C4-2B (cell line): ENCODE measurements at regions not wholly inside any gene's neighbourhood (a gene's known extent, or its start where the extent isn't known, plus 50 kb on each side); places are given as distances from the start of the nearest gene placed in this dataset.

Source experiments
- ZFX ChIP-seq: fragments of 450-650 bp; IDR thresholded peaks from 2 replicates; pipeline ENCODE4 v1.6.1; 2017
- TF ChIP-seq, protein P1 (sequence below): fragments of 450-650 bp; conservative IDR thresholded peaks from 2 replicates; pipeline ENCODE4 v1.5.1; 2017; ENCODE audit warnings: mild to moderate bottlenecking

DNA sequence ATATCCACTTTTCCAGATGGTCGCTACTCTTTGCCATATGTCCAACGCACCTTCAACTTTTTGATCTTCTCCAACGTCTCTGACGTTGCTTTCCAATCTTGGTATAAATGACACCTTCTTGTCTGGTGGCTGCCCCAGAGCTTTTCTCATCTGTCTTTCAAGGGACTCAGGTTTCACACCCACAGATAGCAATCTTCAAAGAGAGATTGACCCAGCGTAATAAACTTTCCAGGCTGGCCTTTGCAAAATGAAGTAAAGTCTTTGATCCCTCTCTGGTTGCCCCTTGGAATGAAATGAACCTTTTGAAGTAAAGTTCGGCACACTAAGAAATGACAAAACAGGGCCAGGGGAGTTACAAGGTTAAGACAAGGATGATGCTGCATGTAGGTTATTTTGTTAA, 138.4 kb upstream of the BDNF start:
- TF ChIP-seq, protein P1, sequence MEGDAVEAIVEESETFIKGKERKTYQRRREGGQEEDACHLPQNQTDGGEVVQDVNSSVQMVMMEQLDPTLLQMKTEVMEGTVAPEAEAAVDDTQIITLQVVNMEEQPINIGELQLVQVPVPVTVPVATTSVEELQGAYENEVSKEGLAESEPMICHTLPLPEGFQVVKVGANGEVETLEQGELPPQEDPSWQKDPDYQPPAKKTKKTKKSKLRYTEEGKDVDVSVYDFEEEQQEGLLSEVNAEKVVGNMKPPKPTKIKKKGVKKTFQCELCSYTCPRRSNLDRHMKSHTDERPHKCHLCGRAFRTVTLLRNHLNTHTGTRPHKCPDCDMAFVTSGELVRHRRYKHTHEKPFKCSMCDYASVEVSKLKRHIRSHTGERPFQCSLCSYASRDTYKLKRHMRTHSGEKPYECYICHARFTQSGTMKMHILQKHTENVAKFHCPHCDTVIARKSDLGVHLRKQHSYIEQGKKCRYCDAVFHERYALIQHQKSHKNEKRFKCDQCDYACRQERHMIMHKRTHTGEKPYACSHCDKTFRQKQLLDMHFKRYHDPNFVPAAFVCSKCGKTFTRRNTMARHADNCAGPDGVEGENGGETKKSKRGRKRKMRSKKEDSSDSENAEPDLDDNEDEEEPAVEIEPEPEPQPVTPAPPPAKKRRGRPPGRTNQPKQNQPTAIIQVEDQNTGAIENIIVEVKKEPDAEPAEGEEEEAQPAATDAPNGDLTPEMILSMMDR = no peak
- no peak for TF ChIP-seq ZFX
